NB4 (cell line): ENCODE measurements at regions not wholly inside any gene's neighbourhood (a gene's known extent, or its start where the extent isn't known, plus 50 kb on each side); places are given as distances from the start of the nearest gene placed in this dataset.

Experiments
- MYC ChIP-seq: IDR thresholded peaks from 2 replicates; pipeline ENCODE4 v1.6.1; 2011; ENCODE audit warnings: low read depth, low read length
- POLR2A ChIP-seq: IDR thresholded peaks from 2 replicates; pipeline ENCODE4 v1.6.1; 2011; ENCODE audit warnings: mild to moderate bottlenecking; ENCODE audit not compliant: insufficient read length; ENCODE audit errors: extremely low read depth
- TF ChIP-seq, protein P1 (sequence below): IDR thresholded peaks from one replicate; pipeline ENCODE4 v1.5.1; 2012; ENCODE audit warnings: low read depth, low read length
- TF ChIP-seq, protein P2 (sequence below): IDR thresholded peaks from 2 replicates; pipeline ENCODE4 v1.6.1; 2011; ENCODE audit warnings: low read depth, low read length

GRCh38 chr10:37700886-37701780 lies 156.3 kb downstream of the ZNF248 start:
- TF ChIP-seq, protein P1, sequence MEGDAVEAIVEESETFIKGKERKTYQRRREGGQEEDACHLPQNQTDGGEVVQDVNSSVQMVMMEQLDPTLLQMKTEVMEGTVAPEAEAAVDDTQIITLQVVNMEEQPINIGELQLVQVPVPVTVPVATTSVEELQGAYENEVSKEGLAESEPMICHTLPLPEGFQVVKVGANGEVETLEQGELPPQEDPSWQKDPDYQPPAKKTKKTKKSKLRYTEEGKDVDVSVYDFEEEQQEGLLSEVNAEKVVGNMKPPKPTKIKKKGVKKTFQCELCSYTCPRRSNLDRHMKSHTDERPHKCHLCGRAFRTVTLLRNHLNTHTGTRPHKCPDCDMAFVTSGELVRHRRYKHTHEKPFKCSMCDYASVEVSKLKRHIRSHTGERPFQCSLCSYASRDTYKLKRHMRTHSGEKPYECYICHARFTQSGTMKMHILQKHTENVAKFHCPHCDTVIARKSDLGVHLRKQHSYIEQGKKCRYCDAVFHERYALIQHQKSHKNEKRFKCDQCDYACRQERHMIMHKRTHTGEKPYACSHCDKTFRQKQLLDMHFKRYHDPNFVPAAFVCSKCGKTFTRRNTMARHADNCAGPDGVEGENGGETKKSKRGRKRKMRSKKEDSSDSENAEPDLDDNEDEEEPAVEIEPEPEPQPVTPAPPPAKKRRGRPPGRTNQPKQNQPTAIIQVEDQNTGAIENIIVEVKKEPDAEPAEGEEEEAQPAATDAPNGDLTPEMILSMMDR: no peak
- TF ChIP-seq POLR2A (no peak), MYC (no peak; the same call in 1 of the 2 replicates)
- TF ChIP-seq, protein P2, sequence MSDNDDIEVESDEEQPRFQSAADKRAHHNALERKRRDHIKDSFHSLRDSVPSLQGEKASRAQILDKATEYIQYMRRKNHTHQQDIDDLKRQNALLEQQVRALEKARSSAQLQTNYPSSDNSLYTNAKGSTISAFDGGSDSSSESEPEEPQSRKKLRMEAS: peak; percentile 57; the same call in 1 of the 2 replicates
